ENCODE measurements at regions not wholly inside any gene's neighbourhood (a gene's known extent, or its start where the extent isn't known, plus 50 kb on each side); places are given as distances from the start of the nearest gene placed in this dataset.

DNA sequence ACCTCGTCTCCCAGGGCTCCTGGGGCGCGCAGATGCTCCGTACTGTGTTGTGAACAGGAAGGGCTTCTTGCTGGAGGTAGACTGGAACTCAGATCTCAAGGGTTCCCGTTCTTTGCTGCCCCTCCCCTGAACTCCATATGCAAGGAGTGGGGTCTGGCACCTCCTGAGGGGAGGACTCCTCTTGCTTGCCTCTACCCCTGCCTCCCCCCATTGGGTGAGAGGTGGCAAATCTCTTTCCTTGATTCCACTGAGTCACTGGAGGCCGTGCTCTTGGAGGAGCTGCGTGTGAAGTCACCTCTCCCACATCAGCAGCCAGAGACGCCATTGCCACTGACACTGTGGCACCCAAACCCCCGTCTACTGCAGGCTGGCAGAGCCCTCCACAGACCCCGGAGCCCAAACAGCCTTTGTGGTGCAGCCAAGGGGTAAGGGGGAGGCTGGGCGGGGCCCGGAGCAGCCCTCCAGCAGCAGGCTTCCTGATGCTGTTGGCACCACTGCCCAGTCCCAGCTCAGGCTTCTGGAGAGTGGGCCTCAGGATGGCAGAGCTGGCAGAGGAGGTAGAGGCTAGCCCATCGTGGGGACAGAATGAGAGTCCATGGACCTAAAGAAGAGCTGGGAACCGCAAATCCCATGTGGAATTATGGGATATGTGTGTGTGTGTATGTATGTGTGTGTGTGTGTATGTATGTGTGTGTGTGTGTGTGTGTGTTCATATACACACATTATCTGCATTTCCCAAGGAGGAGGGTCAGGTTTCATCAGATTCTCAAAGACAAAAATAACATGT lies 104.9 kb upstream of the RUNX3 start:
- DNase-seq, result no peak

DNA sequence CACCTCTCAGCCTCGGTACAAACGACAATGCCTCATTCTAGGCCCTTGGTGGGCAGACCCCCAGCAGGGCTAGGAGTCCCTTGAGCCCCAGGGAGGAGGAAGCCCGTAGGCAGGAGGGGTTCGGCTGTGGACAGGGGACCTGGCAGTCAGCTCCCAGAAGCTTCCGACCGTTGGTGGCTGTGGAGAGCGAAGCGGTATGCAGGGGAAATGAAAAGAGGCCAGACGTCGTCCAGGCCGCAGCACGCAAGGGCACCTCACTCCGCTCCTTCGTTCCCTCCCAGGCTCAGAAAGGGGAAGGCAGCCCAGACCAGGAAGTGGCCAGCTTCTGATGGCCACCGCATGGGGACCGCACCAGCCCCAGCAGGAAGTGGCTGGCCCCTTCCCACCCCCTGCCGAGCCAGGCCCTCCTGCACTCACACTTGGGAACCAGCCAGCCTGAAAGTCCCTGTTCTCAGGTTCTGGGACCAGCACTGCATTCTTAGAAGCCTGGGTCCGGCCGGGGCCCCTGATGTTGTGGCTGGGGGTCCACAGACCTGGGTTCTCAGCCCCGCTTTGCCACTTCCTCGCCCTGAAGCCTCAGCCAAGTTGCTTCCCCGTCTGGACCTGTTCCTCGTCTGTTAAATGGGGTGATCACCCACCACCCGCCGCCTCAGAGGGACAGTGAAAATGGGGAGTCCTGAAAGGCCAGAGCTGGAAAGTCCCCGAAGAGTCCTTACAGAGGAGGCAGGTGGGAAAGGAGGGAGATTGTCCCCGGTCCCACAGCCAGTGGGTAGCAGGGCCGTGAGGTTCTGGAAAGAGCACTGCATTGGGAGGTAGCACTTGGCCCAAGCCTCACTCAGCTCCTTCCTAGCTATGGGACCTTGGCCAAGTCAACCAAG lies 104.0 kb upstream of the RUNX3 start:
- peak; percentile 89 for DNase-seq

DNA sequence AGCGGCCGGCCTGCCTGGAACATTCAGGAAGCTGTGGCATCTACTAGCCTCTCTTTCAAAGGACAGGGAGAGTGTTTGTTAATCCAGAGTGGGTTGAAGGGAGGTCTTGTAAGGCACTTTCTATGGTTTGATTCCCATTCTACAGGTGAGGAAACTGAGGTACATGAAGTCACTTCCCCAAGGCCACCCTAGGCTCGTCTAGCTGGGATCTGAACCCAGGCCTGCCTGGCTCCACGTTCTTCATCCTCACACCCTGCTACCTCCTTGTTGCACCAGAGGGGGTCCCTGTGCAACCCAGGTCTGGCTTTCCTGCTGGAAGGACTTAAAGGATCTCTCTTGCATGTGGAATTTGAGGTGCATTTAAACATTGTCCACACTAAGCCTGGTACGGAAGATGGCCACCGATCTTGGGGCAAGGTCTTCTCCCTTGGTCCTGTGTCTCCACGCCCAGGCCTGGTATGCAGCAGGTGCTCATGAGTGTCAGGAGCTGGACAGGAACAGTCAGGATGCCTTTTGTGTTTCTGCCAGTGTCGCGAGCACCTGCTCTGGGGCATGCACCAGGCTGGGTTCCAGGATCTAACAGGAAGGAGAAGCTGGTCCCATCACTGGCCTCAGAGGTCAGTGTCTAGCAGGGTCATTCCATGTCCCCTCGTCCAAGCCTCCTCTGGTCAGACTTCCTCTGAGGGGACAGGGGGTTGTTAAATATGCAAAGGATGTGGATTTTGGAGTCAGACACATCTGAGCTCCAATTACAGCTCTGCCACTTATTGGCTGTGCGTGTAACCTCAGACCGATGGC lies 103.2 kb upstream of the RUNX3 start:
- DNase-seq, result no peak

DNA sequence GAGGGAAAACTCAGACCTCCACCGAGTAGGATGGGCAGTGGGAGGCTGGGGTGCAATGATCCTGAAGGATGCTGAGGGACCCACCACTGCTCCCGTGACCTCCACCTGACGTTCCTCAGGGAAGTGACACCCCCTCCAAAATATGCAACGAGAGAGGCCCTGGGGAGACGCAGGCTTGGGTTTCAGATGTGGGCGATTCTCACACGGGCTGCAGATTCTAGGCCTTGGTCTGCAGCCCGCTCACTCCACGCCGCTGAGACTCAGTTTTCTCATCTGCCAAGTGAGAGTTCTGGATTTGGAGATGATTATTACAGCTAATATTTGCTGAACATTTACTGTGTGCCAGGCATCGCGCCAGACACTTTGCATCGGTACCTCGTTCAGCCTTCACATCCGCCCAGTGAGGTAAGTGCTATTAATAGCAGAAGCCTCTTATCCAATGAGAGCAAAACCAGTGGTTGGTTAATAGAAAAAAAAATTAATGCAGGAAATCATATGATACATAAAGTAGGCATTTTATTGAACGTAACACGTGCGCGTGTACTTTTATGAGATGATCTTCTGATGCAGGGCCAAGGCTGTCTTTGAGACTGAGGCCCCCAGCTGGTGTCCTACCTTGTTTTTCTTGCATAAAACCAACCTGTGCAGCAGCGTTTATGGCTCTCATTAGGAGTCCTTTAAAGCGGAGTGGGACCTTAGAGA lies 102.0 kb upstream of the RUNX3 start:
- no peak for DNase-seq

DNA sequence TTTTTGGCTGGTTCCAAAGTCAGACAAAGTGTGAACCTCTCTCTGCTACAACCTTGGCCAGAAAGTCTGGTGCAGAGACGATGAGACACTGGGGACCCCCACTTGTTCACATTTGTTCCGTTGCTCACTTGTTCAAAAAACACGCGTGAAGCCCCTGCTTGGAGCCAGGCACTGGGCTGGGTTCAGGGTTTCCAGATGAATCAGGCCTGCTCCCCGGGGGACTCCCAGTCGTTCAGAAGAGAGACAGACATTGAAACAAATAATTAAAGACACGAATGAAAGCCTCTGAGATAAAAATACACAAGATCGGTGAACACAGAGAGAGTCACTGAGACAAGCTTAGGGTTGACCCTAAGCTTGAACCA lies 101.5 kb upstream of the RUNX3 start:
- no peak for DNase-seq

DNA sequence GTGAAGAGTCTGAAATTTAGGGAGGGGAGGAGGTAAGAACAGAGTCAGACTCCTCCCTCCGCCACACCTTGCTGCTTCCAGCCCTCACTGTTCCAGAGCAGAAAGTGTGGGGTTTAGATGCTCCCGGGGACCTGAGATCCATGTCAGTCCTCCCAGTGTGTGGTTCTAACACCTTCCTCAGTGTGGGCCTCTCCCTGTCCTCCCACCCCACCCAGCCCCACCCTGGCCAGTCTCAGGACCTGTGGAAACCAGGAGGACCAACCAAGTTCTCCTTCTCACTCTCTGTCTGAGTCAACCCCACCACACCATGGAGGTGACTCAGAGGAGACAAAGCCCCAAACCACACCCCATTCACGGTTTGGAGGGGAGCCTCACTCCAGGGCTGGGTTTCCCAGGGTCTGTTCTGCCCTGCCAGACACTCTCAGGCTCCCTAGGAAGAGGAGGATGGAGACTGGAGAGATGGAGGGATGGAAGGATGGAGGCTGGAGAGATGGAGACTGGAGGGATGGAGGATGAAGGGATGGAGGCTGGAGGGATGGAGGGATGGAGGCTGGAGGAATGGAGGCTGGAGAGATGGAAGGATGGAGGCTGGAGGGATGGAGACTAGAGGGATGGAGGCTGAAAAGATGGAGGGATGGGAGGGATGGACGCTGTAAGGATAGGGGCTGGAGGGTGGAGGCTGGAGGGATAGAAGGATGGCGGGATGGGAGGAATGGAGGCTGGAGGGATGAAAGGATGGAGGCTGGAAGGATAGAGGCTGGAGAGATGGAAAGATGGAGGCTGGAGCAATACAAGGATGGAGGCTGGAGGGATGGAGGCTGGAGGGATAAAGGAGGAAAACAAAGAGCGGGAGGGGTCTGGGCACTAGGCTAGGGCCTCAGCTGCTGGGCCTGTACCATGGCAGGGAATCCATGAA lies 100.9 kb upstream of the RUNX3 start:
- DNase-seq, result peak; percentile 86

DNA sequence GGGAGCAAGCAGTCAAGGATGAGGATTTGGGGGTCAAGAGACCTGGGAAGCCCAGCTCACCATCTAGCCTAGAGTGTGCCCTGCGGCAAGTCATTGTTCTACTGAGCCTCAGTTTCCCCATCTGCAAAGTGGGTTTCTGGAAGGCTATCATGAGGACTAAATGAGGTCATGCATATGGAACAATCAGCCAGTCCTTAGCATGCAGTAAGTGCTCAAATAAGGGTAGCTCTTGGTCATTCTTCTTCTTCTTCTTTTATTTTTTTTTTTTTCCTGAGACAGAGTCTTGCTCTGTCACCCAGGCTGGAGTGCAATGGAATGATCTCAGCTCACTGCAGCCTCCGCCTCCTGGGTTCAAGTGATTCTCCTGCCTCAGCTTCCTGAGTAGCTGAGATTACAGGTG lies 99.9 kb upstream of the RUNX3 start:
- no peak for DNase-seq

DNA sequence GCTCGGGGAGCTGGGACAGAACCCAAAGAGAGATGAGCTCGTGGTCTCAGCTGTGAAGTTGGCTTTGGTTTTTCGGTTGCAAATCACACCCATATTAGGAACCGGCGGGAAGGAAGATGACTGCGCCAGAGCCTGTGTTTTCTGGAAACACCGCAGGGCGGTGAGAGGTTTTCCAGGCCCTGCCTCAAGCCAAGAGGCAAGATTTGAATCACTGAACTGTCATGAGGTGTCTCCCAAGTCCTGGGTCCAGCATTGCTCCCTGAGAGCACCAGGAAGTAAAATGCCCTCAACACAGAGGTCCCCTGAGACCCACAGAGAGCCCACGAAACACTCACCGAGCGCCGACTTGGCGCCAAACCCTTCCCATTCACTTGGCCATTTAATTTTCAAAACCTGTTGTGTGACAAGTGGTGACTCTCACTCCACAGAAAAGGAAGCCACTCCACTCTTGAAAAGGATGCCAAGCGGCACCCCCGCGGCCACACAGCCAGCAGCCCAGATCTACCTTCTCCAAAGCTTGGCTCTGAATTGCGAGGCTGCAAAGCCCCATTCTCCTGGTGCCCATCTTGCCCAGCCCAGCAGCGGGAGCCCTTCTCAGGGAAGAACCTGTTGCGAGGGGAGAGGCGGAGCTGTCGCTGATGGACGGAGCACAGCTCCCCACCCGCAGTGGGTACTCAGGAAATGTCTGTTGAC lies 99.0 kb upstream of the RUNX3 start:
- peak; percentile 53 for DNase-seq

DNA sequence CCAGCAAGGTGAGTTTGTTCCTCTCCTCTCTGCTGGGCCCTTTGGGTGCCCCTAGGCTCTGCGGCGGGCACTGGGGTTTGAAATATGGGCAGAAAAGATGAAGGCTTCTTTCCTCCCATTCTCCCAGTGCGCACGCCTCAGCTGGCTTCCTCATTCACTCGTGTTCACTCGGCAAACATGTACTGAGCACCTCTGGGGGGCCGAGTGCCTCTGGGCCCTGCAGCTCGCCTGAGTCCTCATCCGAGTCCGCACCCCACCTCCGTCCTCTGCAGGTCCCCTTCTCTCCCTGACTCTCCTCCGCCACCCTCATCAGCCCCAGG lies 98.5 kb upstream of the RUNX3 start:
- no peak for DNase-seq

DNA sequence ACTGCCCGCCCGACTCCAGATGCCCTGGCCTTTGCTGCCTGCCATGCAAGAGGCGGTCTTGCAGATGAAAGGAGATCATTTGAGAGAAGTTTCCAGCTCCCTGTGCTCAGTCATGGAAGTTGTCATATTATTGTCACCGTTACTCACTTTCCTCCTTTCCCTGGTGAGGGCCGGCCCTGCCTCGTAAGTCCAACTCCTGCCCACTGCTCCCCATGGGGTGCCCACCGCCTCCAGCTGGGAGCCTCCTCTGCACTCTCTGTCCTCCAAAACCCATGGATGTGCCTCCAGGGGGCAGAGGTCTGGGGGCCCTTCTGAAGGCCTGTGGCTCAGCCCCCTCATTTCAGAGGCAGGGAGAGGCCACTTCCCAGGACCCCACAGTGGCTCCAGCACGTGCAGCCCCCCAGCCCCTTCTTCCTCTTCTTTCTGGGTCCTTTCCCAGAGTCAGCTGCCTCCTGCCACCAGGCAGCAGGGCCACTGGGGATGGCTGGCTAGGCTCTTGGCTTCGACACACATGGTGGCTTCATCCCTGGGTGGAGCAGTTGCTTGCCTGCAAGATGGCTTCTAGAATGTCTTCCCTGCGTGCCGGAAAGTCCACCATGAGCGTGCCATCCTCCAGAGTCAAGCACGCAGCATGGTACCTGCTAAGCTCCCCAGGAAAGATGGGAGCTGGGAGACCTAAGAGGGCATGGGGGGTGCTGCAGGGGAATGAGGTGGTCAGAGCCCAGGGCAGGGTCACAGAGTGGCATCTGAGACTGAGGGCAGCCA lies 97.9 kb upstream of the RUNX3 start:
- DNase-seq, result no peak

DNA sequence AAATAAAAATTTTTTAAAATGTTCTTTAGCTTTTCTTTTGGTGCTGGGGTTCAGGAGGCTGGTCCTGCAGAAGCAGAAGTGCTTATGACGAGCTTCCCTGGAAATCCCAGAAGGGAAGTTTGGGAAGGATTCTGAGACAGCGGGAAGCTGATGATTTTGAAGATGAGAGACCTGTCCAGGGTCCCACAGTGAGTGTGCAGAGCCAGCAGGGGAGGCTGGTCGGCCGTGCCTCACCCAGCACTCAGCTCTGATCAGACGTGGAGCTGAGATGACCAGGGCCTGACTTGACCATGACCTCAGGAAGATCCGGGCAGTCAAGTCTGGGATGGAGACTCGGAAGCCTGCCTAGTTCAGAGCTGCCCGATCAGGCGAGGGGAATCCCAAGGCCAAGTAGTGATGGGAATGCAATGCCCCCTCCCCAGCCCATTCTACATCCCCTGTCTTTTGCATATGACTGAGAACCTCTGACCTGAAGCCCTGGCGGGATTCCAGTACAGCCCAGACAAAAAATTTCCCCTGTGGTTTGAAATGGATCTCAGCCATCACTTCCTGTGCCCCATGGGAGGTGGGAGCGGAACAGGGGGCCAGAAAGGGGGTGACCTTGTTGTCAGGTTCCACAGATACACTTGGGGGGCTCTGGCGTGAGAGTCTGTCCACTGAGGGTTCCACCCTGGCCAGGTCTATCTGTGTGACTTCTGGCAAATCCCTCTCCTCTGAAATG lies 96.8 kb upstream of the RUNX3 start:
- DNase-seq, result no peak

DNA sequence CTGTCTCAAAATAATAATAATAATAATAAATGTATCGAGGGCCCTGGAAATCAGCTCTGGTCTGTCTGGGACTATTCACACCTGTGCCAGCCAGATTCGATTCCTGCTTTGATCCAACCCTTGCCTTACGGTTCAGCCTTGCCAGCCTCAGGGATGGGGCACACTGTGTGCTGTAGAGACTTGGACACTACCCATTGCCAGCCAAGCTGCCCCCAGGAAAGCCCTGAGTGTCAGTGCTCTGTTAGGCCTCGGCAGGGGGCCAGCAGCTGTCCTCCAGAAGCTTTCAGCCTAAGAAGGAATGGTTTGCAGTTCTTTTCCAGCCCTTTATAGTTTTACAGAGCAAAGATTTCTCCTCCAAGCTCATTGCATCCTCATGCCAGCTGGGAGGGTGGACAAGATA lies 96.2 kb upstream of the RUNX3 start:
- no peak for DNase-seq

DNA sequence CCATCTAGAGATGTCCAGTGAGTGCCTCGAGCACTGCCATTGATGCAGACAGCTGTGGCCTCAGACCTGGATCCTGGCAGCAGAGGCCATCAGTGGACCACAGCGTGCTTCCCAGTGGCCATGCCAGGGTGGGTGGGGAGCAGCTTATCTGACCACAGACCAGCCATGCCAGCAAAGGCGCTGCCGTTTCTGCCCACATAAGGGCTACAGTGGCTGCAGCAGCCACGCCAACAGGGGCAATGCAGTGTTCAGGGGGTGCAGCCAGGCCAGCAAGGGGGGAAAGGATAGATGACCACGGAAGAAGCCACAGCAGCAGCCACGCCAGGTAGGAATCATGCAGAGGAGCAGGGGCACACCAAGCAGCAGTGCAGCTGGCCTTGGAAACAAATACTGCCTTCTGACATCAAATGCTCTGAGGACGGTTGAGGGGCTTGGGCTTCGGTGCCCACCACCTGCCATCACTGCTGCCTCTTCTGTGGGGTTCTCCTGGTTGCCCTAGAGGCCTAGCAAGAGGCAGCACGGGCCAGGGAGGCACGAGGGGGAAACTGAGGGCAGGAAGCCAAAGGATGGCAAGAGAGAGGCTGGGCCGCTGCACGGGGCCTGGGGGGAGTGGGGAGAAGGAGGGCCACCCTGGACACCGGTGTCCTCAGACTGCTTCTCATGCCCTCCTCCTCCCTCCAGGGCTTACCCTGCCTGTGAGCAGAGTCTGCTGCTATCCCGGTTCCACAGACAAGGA lies 94.7 kb upstream of the RUNX3 start:
- DNase-seq, result no peak

DNA sequence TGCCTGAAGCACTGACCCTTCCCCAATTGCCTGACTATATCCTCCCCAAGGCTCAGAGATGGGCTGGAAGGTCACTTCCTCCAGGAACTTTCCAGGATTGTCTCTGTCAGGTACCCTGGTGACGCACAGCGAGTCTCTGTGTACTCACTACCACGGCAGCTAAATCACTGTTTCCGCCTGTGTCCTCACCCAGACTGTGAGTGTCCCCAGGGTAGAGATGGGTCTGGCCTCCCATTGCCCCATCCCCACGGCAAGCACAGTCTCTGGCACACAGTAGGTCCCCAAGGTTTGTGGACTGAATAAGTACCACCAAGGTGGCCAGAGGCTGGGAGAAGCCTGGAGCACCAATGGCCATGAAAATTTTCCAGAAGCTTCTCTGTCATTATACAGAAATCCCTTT lies 93.8 kb upstream of the RUNX3 start:
- no peak for DNase-seq

DNA sequence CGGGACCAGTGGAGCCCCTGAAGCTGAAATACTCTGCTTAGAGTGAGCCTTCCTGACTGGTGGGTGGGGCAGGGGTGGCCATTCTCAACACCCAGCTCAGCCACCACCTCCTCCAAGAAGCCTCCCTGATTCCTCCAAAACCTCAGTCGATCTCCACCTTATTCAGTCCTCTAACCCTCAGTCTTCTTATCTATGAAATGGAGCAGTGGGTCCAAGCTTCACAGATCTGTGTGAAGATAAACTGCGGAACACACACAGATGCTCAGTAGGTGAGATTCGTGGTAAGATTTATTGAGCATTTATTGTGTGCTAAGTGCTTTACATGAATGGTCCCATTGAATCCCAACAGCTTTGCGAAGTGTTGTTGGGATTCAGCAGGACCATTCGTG lies 93.1 kb upstream of the RUNX3 start:
- DNase-seq, result no peak

DNA sequence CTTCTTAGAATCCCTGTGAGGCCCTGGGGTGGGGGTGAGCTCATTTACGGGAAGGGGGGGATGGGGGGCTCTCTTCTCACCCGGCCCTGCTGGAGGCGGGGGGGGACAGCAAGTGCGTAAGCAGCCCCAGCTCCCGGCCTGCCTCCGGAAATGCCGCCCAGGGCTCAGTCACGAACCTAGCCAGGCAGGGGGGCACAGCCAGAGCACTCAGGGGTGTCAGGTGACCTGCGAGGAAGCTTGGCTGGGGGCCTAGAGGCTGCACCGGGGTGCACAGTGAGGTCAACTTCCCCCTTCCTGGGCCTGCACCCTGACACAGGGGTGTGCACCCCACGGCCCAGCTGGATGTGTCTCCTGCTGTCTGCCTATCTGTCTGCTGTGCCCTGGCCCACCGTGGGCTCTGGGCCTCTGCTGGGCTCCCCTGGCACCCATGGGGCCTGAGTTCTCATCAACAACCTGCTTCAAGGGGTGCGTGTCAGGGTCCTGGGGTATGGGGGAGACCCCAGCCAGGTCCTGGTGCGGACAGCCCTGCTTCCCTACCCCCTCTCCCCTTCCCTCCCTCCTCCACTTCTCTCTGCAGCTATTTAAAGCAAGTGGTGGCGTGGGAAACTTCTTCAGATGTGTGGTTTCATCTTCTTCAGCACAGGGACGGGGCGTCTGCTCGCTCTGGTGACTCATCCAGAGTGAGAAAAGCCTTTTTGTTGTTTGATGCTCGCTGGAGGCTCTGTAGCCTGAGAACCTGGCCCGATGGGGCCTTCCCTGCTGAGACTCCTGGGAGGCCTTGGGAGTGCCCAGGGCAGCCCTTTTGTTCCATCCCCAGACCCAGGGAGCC lies 92.5 kb upstream of the RUNX3 start:
- peak; percentile 95 for DNase-seq

DNA sequence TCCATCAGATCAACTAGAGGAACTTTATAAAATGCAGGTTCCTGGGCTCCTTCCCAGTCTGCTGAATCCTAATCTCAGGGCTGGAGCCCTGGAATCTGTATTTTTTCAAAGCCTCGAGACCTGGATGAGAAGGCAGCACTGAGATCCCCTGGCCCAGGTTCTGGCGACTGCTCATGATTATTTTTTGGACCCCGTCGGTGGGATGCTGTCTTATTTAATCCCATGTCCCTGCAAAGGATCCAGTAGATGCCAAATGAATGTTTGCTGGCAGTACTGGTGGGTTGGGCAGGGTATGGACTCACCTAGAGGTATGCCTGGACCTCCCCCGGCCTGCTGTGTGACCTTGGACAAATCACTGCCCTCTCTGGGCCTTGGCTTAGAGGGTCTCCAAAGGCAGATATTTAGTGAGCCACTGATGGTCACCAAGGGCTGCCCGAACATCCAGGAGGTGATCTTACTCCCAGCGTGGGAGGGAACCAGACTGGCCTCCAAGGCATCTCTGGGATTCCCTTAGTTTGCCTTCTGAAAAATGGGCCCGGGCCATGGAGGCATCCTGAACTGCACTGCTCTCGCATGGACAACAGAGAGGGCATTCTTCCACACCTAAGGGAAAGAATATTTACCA lies 91.6 kb upstream of the RUNX3 start:
- no peak for DNase-seq
